Adrenal gland (tissue), 9 donors: ENCODE measurements at regions not wholly inside any gene's neighbourhood (a gene's known extent, or its start where the extent isn't known, plus 50 kb on each side); places are given as distances from the start of the nearest gene placed in this dataset.
"Not testable (repeated sequence)": the region's sequence is repeated elsewhere in the genome, so short reads cannot be mapped to it uniquely, and the experiment has no call there.

Source experiments
- DNase-seq, 7 donors: peaks; one replicate each; pipeline ENCODE4 v3.0.0-alpha.2; 2019 to 2020
- H3K27ac ChIP-seq, 5 donors: fragments of 200-600 bp; sonication (generic) in 4 of 5; 1 replicate in 3 of 5; 2 replicates in 2 of 5; pipeline versions ENCODE4 v1.5.1 to v1.8.0; 2016 to 2020; ENCODE audit warnings: mild to moderate bottlenecking in 1 of 5
- H3K27me3 ChIP-seq: fragments of 200-600 bp; 2 replicates; pipeline ENCODE4 v1.8.0; 2021
- H3K36me3 ChIP-seq, 2 donors: fragments of 200-600 bp; replicated peaks in 1 of 2; 1 replicate in 1 of 2; 2 replicates in 1 of 2; pipeline versions ENCODE4 v1.5.1 to v1.8.0; 2018 to 2022
- H3K4me1 ChIP-seq, 2 donors: fragments of 200-600 bp; replicated peaks in 1 of 2; 1 replicate in 1 of 2; 2 replicates in 1 of 2; pipeline versions ENCODE4 v1.5.1 to v1.8.0; 2018 to 2021
- H3K4me3 ChIP-seq, 4 donors: fragments of 200-600 bp; sonication (generic) in 3 of 4; one replicate each; pipeline ENCODE4 v1.5.1; 2016 to 2018
- H3K9me3 ChIP-seq, 3 donors: fragments of 200-600 bp; sonication (generic) in 1 of 3; replicated peaks in 1 of 3; 1 replicate in 2 of 3; 2 replicates in 1 of 3; pipeline versions ENCODE4 v1.5.1 to v1.8.0; 2016 to 2021
- POLR2A ChIP-seq, 2 donors: fragments of 450-650 bp; IDR thresholded peaks; one replicate each; pipeline ENCODE4 v1.6.1; 2017; ENCODE audit warnings: antibody characterized with exemption in 2 of 2, mild to moderate bottlenecking in 2 of 2, moderate library complexity in 1 of 2
- WGBS, 4 donors: extraction: QIAGEN DNeasy Blood & Tissue Kit in 2 of 4; methylation state at CpG; one replicate each; pipeline versions ENCODE4 v1.1.5 to v1.1.7; 2013 to 2017; 5-methylcytosine and 5-hydroxymethylcytosine counted together
- intact Hi-C, 2 donors: fragments of 100-400 bp; cut with DNase I; formaldehyde crosslinking; loops; one replicate each; pipeline versions ENCODE4 v1.14.1 to v1.15.0; 2022 to 2023
- TF ChIP-seq, protein P1 (sequence below), 6 experiments: fragments of 450-650 bp in 4 of 6; fragments of 200-600 bp in 2 of 6; sonication (generic) in 1 of 6; IDR thresholded peaks; 1 replicate in 5 of 6; 2 replicates in 1 of 6; pipeline versions ENCODE4 v1.5.1 to v1.8.0; 2016 to 2021; ENCODE audit warnings: antibody characterized with exemption in 6 of 6, mild to moderate bottlenecking in 2 of 6, moderate library complexity in 1 of 6
- donor health status: healthy with polysubstance abuse.
- donor health status: Bipolar disorder and iron deficiency.
- donor health status: DM: yes; HTN: yes; CAD: no.
- donor health status: DM: no; HTN: no; CAD: no.
- donor health status: DM: no; HTN: no; CAD: no.

DNA sequence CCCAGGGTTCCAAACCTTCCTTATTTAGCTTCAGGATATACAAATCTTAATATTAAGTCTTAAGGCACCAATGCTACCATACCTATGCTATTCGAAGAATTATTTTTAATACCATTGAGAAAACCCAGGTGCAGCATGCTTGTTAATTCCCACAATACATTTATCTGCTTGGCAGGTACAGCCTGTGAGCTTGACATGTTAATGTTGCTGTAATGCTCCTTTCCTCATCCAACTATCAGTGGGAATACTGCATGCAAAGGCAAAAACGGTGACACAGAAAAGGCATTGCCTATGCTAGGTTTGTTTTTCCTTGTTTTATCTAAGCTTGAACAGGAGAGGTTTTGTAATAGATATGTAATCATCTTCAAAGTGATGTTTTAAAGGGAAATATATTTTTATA, 135.7 kb upstream of the COX7C start:
- no peaks in the 10 kb centered on the region for H3K27me3 ChIP-seq
- H3K27ac ChIP-seq, result no peak overlapping the region
- H3K9me3 ChIP-seq, result peaks cover 0 to 2% (median 0%) of the 10 kb centered on the region in 3 donors
- intact Hi-C loops, result no loop called here
- no peaks in the 10 kb centered on the region for H3K4me1 ChIP-seq
- H3K36me3 ChIP-seq, result no peaks in the 10 kb centered on the region
- TF ChIP-seq POLR2A (IDR thresholded peaks at IDR 0.05), result no peak
- TF ChIP-seq, protein P1, sequence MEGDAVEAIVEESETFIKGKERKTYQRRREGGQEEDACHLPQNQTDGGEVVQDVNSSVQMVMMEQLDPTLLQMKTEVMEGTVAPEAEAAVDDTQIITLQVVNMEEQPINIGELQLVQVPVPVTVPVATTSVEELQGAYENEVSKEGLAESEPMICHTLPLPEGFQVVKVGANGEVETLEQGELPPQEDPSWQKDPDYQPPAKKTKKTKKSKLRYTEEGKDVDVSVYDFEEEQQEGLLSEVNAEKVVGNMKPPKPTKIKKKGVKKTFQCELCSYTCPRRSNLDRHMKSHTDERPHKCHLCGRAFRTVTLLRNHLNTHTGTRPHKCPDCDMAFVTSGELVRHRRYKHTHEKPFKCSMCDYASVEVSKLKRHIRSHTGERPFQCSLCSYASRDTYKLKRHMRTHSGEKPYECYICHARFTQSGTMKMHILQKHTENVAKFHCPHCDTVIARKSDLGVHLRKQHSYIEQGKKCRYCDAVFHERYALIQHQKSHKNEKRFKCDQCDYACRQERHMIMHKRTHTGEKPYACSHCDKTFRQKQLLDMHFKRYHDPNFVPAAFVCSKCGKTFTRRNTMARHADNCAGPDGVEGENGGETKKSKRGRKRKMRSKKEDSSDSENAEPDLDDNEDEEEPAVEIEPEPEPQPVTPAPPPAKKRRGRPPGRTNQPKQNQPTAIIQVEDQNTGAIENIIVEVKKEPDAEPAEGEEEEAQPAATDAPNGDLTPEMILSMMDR (IDR thresholded peaks at IDR 0.05), result no peak
- WGBS, 4 donors, result 48 to 66% (median 57%) methylated on average over 2 of the region's 2 CpGs
- DNase-seq, result no peak
- no peak overlapping the region for H3K4me3 ChIP-seq

DNA sequence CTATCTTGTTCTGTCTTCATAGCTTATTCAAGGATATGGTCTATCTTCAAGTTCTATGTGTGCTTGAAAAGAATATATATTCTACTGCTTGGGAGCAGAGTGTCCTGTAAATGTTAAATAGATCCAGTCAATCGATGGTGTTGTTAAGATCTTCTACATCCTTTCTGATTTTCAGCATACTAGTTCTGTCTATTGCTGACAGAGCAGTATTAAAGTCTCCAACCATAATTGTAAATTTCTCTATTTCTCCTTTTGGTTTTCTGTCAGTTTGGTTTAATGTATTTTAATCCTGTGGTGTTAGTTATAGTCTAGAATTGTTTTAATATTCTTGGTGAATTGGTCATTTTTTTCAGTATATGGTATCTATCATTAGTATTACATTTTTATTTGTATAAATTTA, 124.0 kb upstream of the COX7C start:
- Histone ChIP-seq H3K27me3 (peaks cover 4% of the 10 kb centered on the region), H3K36me3 (no peaks in the 10 kb centered on the region), H3K4me3 (no peak overlapping the region), H3K27ac (no peak overlapping the region), H3K9me3 (no peaks in the 10 kb centered on the region), H3K4me1 (no peaks in the 10 kb centered on the region)
- intact Hi-C loops, result no loop called here
- WGBS, 4 donors, result 65 to 82% (median 70%) methylated on average over 1 of the region's 1 CpG
- TF ChIP-seq, protein P1 (IDR thresholded peaks at IDR 0.05), result no peak
- TF ChIP-seq POLR2A (IDR thresholded peaks at IDR 0.05), result no peak
- DNase-seq, result no peak

DNA sequence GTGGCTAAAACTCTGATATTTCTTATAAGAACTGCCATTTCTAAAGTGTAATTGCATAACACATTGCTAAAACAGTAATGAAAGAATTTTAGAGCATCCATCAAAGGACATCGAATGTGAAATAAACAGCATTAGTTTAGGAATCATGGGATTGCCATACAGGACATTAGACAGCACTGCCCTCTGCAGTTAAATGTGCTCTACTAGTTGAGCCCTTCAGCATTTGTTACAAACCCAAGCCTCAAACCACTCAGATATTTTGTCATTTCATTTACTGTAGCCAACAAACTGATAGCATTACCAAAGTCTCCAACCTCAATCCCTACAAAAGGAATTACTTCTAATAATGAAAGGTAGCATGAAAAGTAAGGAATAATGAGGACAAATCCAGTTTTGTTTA, 116.8 kb upstream of the COX7C start:
- Histone ChIP-seq H3K4me1 (no peaks in the 10 kb centered on the region), H3K27ac (no peak overlapping the region), H3K27me3 (peaks cover 4% of the 10 kb centered on the region), H3K9me3 (no peaks in the 10 kb centered on the region), H3K4me3 (no peak overlapping the region), H3K36me3 (no peaks in the 10 kb centered on the region)
- TF ChIP-seq, protein P1 (IDR thresholded peaks at IDR 0.05), result no peak
- TF ChIP-seq POLR2A (IDR thresholded peaks at IDR 0.05), result no peak
- DNase-seq, result no peak
- 38 to 63% (median 49%) methylated on average over 1 of the region's 1 CpG for WGBS, 4 donors
- intact Hi-C loops, result no loop called here

DNA sequence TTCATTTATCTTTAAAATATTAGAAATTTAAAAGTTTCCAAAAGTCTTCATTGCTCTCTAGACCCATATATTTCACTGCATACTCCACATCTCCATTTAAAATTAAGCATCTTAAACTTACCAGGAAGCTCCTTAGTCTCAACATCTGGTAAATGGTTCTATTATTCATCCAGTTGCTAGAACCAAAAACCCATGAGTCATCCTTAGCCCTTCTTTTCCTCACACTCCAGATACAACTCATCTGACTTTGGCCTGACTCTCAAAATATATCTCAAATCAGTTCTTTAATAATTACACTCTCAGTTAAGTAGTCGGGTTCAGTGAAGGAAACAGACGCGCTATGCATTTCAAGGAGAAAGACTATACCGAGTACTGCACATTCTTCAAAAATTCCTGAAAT, 110.2 kb upstream of the COX7C start:
- intact Hi-C loops, result no loop called here
- Histone ChIP-seq H3K4me3 (no peak overlapping the region), H3K9me3 (no peaks in the 10 kb centered on the region), H3K36me3 (no peaks in the 10 kb centered on the region), H3K27me3 (no peaks in the 10 kb centered on the region), H3K27ac (no peak overlapping the region), H3K4me1 (no peaks in the 10 kb centered on the region)
- WGBS, 4 donors, result 89 to 95% (median 93%) methylated on average over 4 of the region's 4 CpGs
- TF ChIP-seq POLR2A (IDR thresholded peaks at IDR 0.05), result no peak
- TF ChIP-seq, protein P1 (IDR thresholded peaks at IDR 0.05), result no peak
- no peak for DNase-seq

DNA sequence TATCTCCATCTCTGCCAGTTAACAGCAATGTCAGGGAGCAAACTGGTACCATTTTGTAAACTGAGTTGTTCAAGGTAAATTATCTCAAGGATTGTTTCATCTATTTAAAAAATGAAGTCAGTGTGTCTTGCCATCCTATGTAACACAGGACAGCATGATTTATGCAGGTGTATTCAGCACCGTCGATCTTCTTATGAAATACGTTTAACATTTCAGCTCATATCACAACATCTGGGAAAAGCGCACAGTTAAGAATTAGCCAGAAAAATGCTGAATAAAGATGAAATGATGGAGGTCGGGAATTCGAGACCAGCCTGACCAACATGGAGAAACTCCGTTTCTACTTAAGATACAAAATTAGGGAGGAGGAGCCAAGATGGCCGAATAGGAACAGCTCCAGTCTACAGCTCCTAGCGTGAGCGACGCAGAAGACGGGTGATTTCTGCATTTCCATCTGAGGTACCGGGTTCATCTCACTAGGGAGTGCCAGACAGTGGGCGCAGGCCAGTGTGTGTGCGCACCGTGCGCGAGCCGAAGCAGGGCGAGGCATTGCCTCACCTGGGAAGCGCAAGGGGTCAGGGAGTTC, 107.3 kb upstream of the COX7C start:
- DNase-seq, intact Hi-C loops: not testable (repeated sequence)
- 82 to 88% (median 87%) methylated on average over 12 of the region's 21 CpGs for WGBS, 4 donors

More for the DNA sequence above, 107.3 kb upstream of the COX7C start:
- H3K9me3 ChIP-seq, H3K4me3 ChIP-seq, H3K27ac ChIP-seq, H3K36me3 ChIP-seq, H3K27me3 ChIP-seq, H3K4me1 ChIP-seq: not testable (repeated sequence)
